AG04450 (cell line): ENCODE measurements at regions not wholly inside any gene's neighbourhood (a gene's known extent, or its start where the extent isn't known, plus 50 kb on each side); places are given as distances from the start of the nearest gene placed in this dataset.

ENCODE experiments used
- CTCF ChIA-PET: fragments of 300-600, 350-600 bp; formaldehyde crosslinking; extraction: SDS; loops from one replicate; lab custom pipeline; 2022; ENCODE audit warnings: antibody characterized with exemption, inconsistent platforms; lab: Charles Lee
- POLR2A ChIA-PET: fragments of 350-600 bp; formaldehyde crosslinking; extraction: SDS; loops from one replicate; lab custom pipeline; 2021; ENCODE audit warnings: antibody characterized with exemption, inconsistent platforms; lab: Yijun Ruan, JAX
- DNase-seq: peaks from one replicate; pipeline ENCODE4 v3.0.0-alpha.2; 2011; ENCODE audit warnings: low read depth, low spot score
- H3K27ac ChIP-seq: one replicate; pipeline ENCODE4 v1.5.1; 2012; ENCODE audit warnings: low read depth, low read length, control low read depth
- H3K27me3 ChIP-seq: one replicate; pipeline ENCODE4 v1.6.0; 2012; ENCODE audit warnings: low read length; ENCODE audit not compliant: control insufficient read depth, insufficient read depth
- H3K4me3 ChIP-seq: 2 replicates; pipeline ENCODE4 v1.5.1; 2011; ENCODE audit warnings: mild to moderate bottlenecking, low read depth, low read length, control low read depth
- H3K9me3 ChIP-seq: 2 replicates; pipeline ENCODE4 v1.5.1; 2012; ENCODE audit warnings: low read length; ENCODE audit not compliant: control insufficient read depth, insufficient read depth
- CTCF ChIP-seq: IDR thresholded peaks from 2 replicates; pipeline ENCODE4 v1.5.1; 2011; ENCODE audit warnings: low read depth, low read length, control low read depth, inconsistent platforms

- ChIA-PET CTCF (interaction anchor here (1.7 to 3.4 kb wide), 2 partner anchors 91 to 765 kb away, joined by 4 to 14 read pairs; no protein-coding TSS in a partner anchor), POLR2A (no interaction called here)
- Histone ChIP-seq H3K4me3 (no peak overlapping the region), H3K27ac (no peak overlapping the region), H3K9me3 (no peaks in the 10 kb centered on the region), H3K27me3 (peaks cover 2% of the 10 kb centered on the region)
- no peak for DNase-seq
- no peak for TF ChIP-seq CTCF
Observed at GRCh38 chr11:128066399-128066798, 521.0 kb downstream of the ETS1 start.

- TF ChIP-seq CTCF: no peak
- Histone ChIP-seq H3K27me3 (no peaks in the 10 kb centered on the region), H3K9me3 (no peaks in the 10 kb centered on the region), H3K27ac (no peak overlapping the region), H3K4me3 (no peak overlapping the region)
- no peak for DNase-seq
- POLR2A ChIA-PET: no interaction called here
- CTCF ChIA-PET: interaction anchor here (2.3 kb wide), 1 partner anchor 96 kb away, joined by 6 read pairs; no protein-coding TSS in a partner anchor
Observed at GRCh38 chr11:128061281-128061871, 526.0 kb downstream of the ETS1 start.

GRCh38 chr11:128058580-128059208 is 528.7 kb downstream of the ETS1 start:
- Histone ChIP-seq H3K9me3 (no peaks in the 10 kb centered on the region), H3K27me3 (no peaks in the 10 kb centered on the region), H3K4me3 (no peak overlapping the region), H3K27ac (no peak overlapping the region)
- POLR2A ChIA-PET: no interaction called here
- DNase-seq: no peak
- CTCF ChIA-PET: interaction anchor here (1.8 kb wide), 1 partner anchor 99 kb away, joined by 7 read pairs; no protein-coding TSS in a partner anchor
- TF ChIP-seq CTCF: no peak

- no peaks in the 10 kb centered on the region for H3K9me3 ChIP-seq
- POLR2A ChIA-PET: no interaction called here
- no peak for TF ChIP-seq CTCF
- H3K4me3 ChIP-seq: no peak overlapping the region
- CTCF ChIA-PET: interaction anchor here (1.8 kb wide), 1 partner anchor 100 kb away, joined by 7 read pairs; no protein-coding TSS in a partner anchor
- H3K27me3 ChIP-seq: no peaks in the 10 kb centered on the region
- H3K27ac ChIP-seq: no peak overlapping the region
- no peak for DNase-seq
Observed at GRCh38 chr11:128057786-128058395, 529.5 kb downstream of the ETS1 start.
